NCI-H2107 (cell line): ENCODE measurements at regions not wholly inside any gene's neighbourhood (a gene's known extent, or its start where the extent isn't known, plus 50 kb on each side); places are given as distances from the start of the nearest gene placed in this dataset.

ENCODE experiments used
- DNase-seq: peaks from one replicate; lab custom pipeline; 2025; lab: John Stamatoyannopoulos, UW

DNA sequence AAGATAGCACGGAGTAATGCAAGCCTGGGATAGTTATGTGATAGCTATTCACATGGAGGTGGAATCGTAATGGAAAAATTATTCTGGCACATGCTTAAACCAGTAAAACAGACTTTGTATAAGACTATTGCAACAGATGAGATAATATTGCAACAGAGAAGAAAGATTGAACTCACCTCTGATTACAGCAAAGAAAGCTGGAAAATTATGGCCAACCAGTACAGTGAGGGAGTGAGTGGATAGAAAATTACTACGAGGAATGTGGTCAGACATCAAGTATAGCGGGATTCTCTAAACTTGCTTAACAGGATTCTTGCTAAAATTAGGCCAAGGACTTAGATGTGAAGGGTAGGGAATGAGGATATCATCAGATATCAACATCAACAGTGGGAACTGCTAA, 397.6 kb upstream of the KLHL1 start:
- no peak for DNase-seq

GRCh38 chr13:70502944-70503343, 394.7 kb upstream of the KLHL1 start:
- no peak for DNase-seq

- no peak for DNase-seq
Observed at GRCh38 chr13:70490320-70490935, 382.2 kb upstream of the KLHL1 start.

GRCh38 chr13:70484931-70485330, 376.7 kb upstream of the KLHL1 start:
- DNase-seq = no peak

DNA sequence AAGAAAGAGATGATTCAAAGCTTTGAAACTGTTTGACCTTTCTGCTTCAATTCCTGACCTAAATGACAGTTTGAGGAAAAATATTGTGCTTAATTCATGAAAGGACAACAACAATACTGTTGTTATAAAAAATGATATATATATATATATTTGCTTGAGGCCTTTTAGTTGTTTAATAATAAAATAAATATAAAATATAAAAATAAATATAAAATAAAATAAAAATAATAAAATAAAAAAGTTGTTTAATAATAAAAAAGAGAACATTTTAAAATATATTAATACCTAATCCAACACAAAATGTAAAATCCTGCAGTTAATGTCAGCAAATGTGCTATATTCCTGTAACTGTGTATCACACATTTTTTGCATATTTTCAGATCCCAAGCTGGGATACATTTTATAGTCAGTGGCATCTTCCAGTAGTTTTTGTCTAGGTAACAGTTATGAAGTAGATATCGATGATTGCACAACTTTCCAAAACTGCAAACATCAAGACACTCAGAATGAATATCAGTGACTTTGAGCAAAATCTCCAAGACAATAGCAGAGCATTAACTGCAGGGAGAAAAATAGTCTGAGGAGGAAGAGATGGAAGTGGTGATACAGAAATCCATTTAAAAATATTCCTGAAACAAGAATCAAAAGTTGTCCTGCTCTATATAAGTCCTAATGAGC, 375.5 kb upstream of the KLHL1 start:
- DNase-seq = no peak

GRCh38 chr13:70473907-70474306, 365.7 kb upstream of the KLHL1 start:
- no peak for DNase-seq

GRCh38 chr13:70469077-70469476, 360.8 kb upstream of the KLHL1 start:
- DNase-seq = no peak

- no peak for DNase-seq
Observed at GRCh38 chr13:70457474-70457873, 349.2 kb upstream of the KLHL1 start.

DNA sequence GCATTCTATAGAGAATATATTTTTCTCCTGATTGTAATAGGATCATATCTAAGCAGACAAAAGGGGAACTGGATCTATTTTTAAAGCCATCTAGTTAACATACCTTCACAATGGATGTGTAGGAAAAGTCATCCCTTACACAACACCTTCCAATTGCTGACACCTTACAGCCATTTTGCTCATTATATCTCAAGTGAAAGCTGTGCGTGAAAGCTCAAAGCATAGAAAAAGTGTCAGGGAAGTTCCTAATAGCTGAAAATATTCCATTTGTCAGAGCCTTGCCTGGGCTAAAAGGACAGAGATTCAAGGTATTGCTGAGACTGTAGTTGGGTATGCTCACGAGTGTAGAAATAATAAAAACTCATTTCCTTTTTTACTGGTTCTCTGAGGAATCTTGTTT, 340.6 kb upstream of the KLHL1 start:
- DNase-seq = no peak

GRCh38 chr13:70432276-70432805, 324.1 kb upstream of the KLHL1 start:
- DNase-seq = no peak

GRCh38 chr13:70430256-70430655, 322.0 kb upstream of the KLHL1 start:
- DNase-seq = no peak

DNA sequence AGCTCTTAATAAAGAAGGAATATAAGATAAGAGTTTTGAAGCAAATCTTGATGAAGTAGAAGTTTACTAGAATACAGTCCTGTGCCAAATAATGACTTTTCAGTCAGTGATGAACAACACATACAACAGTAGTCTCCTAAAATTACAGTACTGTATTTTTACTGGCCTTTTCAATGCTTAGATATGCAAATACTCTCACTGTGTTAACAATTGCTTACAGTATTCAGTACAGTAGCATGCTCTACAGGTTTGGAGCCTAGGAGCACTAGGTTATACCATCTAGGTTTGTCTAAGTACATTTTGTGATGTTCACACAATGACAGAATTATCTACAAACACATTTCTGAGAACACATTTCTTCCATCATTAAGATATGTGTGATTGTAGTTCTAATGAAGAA, 316.7 kb upstream of the KLHL1 start:
- DNase-seq = no peak

GRCh38 chr13:70424428-70424827, 316.2 kb upstream of the KLHL1 start:
- no peak for DNase-seq

DNA sequence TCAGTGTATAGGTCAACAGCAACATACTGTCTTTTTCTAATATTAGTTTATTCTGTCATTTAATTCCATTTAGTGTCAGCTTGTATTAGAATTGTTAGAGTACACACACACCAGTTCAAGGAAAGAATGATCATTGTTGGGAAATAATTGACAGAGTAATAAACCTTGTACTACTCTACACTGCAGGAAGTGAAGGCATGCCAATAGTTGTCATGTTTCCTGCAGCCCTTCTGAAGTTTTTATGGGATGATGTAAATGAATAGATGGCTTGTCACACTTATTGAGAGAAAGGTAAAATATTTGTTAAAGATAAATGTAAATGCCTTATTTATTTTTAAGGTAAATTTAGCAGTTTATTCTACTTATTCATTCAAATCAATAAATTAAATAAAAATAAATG, 306.9 kb upstream of the KLHL1 start:
- no peak for DNase-seq

GRCh38 chr13:70408865-70409264, 300.6 kb upstream of the KLHL1 start:
- DNase-seq = no peak

- no peak for DNase-seq
Observed at GRCh38 chr13:70407486-70407885, 299.2 kb upstream of the KLHL1 start.

GRCh38 chr13:70405266-70405665, 297.0 kb upstream of the KLHL1 start:
- no peak for DNase-seq

GRCh38 chr13:70394031-70394548, 285.8 kb upstream of the KLHL1 start:
- no peak for DNase-seq

GRCh38 chr13:70391678-70392077, 283.4 kb upstream of the KLHL1 start:
- peak; percentile 6 for DNase-seq

- DNase-seq = no peak
Observed at GRCh38 chr13:70390968-70391367, 282.7 kb upstream of the KLHL1 start.

GRCh38 chr13:70390064-70390463, 281.8 kb upstream of the KLHL1 start:
- no peak for DNase-seq

DNA sequence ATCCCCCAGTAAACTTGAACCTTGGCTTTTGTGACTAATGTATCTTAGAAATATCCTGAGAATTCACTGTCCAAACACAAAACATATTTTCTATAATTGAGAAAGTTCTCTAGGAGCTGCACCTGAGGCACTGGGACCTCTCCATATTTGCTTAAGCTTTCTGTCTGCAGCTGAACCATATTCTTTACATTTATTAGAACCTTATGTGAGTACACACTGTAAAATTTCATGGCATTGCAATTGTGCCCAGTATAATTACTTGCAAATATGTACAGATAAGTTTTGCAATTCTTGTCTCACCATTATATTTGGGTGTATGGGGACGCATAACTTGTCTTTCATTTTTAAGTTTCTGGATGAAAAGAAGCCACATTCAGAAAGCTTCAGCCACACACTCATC, 280.7 kb upstream of the KLHL1 start:
- DNase-seq = no peak

DNA sequence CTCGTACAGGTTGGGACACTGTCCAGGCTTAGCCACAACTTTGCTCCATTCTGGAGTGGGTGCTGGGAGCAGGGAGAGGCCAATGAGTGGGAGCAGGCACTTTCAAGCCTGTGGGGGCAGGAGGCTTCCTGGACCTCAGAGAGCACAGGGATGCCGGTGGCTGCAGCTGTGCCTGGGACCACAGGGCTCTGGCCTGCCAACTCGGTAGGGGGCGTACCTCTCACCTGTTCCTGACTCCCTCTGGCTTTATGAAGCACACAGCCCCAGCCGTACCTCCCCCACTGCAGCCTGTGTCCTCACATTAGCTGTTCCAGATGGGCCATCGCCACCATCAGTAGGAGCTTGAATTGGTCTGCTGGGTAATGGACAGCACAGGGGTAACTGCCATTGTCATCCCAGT, 278.7 kb upstream of the KLHL1 start:
- no peak for DNase-seq

GRCh38 chr13:70385852-70386251, 277.6 kb upstream of the KLHL1 start:
- DNase-seq = no peak
